Osteoblast (primary cell): ENCODE measurements at regions not wholly inside any gene's neighbourhood (a gene's known extent, or its start where the extent isn't known, plus 50 kb on each side); places are given as distances from the start of the nearest gene placed in this dataset.

Experiments used
- DNase-seq: peaks from one replicate; pipeline ENCODE4 v3.0.0; 2011; ENCODE audit warnings: low spot score, mixed read lengths; ENCODE audit not compliant: insufficient read length; ENCODE audit errors: missing footprints
- H2AFZ ChIP-seq: 2 replicates; pipeline ENCODE4 v1.6.0; 2011; ENCODE audit warnings: mild to moderate bottlenecking, low read length
- H3K27ac ChIP-seq: 2 replicates; pipeline ENCODE4 v1.5.1; 2011; ENCODE audit warnings: mild to moderate bottlenecking, low read depth, low read length, moderate library complexity
- H3K27me3 ChIP-seq: 2 replicates; pipeline ENCODE4 v1.6.0; 2012; ENCODE audit warnings: mild to moderate bottlenecking, control low read depth, inconsistent platforms, low read length, moderate library complexity; ENCODE audit not compliant: insufficient read depth
- H3K36me3 ChIP-seq: 2 replicates; pipeline ENCODE4 v1.5.1; 2011; ENCODE audit warnings: mild to moderate bottlenecking, low read length, control low read depth, moderate library complexity; ENCODE audit not compliant: insufficient read depth
- H3K4me1 ChIP-seq: 2 replicates; pipeline ENCODE4 v1.5.1; 2011; ENCODE audit warnings: mild to moderate bottlenecking, low read length, control low read depth, moderate library complexity; ENCODE audit not compliant: insufficient read depth
- H3K4me2 ChIP-seq: 2 replicates; pipeline ENCODE4 v1.6.0; 2011; ENCODE audit warnings: mild to moderate bottlenecking, low read length; ENCODE audit not compliant: insufficient read depth
- H3K4me3 ChIP-seq: fragments of 200-600 bp; sonication (generic); 3 replicates; pipeline ENCODE4 v1.5.1; 2012; ENCODE audit warnings: mild to moderate bottlenecking, low read length, inconsistent platforms; ENCODE audit not compliant: insufficient read depth
- H3K79me2 ChIP-seq: 2 replicates; pipeline ENCODE4 v1.6.0; 2012; ENCODE audit warnings: mild to moderate bottlenecking, low read length, control low read depth, inconsistent platforms; ENCODE audit not compliant: insufficient read depth
- H3K9me3 ChIP-seq: 2 replicates; pipeline ENCODE4 v1.5.1; 2011; ENCODE audit warnings: low read depth, low read length, control low read depth
- H4K20me1 ChIP-seq: 2 replicates; pipeline ENCODE4 v1.6.0; 2012; ENCODE audit warnings: mild to moderate bottlenecking, low read length, control low read depth; ENCODE audit not compliant: insufficient read depth
- TF ChIP-seq, protein P1 (sequence below): IDR thresholded peaks from 2 replicates; pipeline ENCODE4 v1.5.1; 2011; ENCODE audit warnings: mild to moderate bottlenecking, low read depth, low read length, moderate library complexity; ENCODE audit errors: extremely low read depth

DNA sequence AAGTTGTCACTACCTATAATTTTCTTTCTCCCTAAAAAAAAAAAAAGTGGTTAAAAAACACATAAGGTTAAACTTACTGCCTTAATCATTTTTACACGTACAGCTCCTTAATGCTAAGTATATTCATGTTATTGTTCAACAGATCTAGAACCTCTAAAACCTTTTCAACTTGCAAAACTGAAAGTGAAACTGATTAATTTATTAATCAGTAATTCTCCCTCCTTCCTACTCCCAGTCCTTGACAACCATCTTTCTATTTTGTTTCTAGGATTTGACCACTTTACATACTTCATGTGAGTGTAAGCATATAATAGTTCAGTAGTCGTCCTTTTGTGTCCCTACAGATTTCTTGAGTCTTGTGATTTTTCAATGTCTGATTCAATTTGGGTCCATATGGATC lies 251.4 kb upstream of the KIF2B start:
- no peaks in the 10 kb centered on the region for H4K20me1 ChIP-seq
- no peaks in the 10 kb centered on the region for H3K4me1 ChIP-seq
- no peaks in the 10 kb centered on the region for H3K79me2 ChIP-seq
- H2AFZ ChIP-seq: no peak overlapping the region
- H3K27ac ChIP-seq: no peak overlapping the region
- H3K4me3 ChIP-seq: no peak overlapping the region
- H3K36me3 ChIP-seq: no peaks in the 10 kb centered on the region
- H3K9me3 ChIP-seq: no peaks in the 10 kb centered on the region
- no peak for DNase-seq
- no peak overlapping the region for H3K4me2 ChIP-seq
- TF ChIP-seq, protein P1, sequence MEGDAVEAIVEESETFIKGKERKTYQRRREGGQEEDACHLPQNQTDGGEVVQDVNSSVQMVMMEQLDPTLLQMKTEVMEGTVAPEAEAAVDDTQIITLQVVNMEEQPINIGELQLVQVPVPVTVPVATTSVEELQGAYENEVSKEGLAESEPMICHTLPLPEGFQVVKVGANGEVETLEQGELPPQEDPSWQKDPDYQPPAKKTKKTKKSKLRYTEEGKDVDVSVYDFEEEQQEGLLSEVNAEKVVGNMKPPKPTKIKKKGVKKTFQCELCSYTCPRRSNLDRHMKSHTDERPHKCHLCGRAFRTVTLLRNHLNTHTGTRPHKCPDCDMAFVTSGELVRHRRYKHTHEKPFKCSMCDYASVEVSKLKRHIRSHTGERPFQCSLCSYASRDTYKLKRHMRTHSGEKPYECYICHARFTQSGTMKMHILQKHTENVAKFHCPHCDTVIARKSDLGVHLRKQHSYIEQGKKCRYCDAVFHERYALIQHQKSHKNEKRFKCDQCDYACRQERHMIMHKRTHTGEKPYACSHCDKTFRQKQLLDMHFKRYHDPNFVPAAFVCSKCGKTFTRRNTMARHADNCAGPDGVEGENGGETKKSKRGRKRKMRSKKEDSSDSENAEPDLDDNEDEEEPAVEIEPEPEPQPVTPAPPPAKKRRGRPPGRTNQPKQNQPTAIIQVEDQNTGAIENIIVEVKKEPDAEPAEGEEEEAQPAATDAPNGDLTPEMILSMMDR: no peak
- no peaks in the 10 kb centered on the region for H3K27me3 ChIP-seq

GRCh38 chr17:53570731-53571130 lies 252.0 kb upstream of the KIF2B start:
- Histone ChIP-seq H3K27me3 (no peaks in the 10 kb centered on the region), H3K9me3 (no peaks in the 10 kb centered on the region), H3K4me3 (no peak overlapping the region), H4K20me1 (no peaks in the 10 kb centered on the region), H3K36me3 (no peaks in the 10 kb centered on the region), H3K79me2 (no peaks in the 10 kb centered on the region), H3K27ac (no peak overlapping the region), H3K4me2 (no peak overlapping the region), H3K4me1 (no peaks in the 10 kb centered on the region), H2AFZ (no peak overlapping the region)
- TF ChIP-seq, protein P1: no peak
- DNase-seq: no peak

DNA sequence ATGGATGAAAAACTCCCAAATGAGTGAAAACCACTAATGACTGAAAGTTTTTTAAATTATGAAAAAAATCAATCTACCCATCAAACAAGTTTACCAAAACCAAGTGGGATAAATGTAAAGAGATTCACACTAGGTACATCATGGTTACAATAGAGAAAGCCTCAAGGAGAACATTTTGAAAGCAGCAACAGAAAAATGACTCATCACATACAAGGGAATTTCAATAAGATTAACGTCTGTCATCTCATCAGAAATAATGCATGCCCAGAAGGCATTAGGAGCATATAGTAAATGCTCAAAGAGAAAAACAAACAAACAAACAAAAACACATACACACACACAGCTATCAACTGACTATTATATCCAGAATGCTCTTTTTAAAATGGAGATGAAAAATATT lies 261.8 kb upstream of the KIF2B start:
- H3K27ac ChIP-seq: no peak overlapping the region

DNA sequence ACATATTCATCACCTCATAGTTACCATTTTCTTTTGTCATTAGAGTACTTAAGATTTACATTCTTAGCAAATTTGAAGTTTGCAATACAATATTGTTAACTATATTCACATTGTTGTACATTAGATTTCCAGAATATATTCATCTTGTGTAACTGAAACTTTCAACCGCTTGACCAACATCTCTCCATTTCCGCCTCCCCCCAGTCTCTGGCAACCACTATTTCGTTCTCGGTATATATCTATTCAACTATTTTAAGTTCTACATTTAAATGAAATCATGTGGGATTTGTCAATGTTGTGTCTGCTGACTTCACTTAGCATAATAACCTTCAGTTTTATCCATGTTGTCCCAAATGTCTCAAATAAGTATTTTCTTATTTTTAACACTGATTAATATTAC lies 274.5 kb upstream of the KIF2B start:
- H3K4me2 ChIP-seq: no peak overlapping the region
- peaks cover 2% of the 10 kb centered on the region for H3K9me3 ChIP-seq
- no peak overlapping the region for H3K4me3 ChIP-seq
- no peaks in the 10 kb centered on the region for H4K20me1 ChIP-seq
- DNase-seq: no peak
- H3K4me1 ChIP-seq: no peaks in the 10 kb centered on the region
- no peaks in the 10 kb centered on the region for H3K79me2 ChIP-seq
- H3K27me3 ChIP-seq: no peaks in the 10 kb centered on the region
- H2AFZ ChIP-seq: no peak overlapping the region
- TF ChIP-seq, protein P1: no peak
- H3K27ac ChIP-seq: no peak overlapping the region
- H3K36me3 ChIP-seq: no peaks in the 10 kb centered on the region

More for the DNA sequence above, 261.8 kb upstream of the KIF2B start:
- H3K9me3 ChIP-seq: peaks cover 2% of the 10 kb centered on the region
- TF ChIP-seq, protein P1: no peak
- no peaks in the 10 kb centered on the region for H3K79me2 ChIP-seq
- no peak overlapping the region for H3K4me3 ChIP-seq
- no peak overlapping the region for H2AFZ ChIP-seq
- H3K36me3 ChIP-seq: no peaks in the 10 kb centered on the region
- H3K4me1 ChIP-seq: no peaks in the 10 kb centered on the region
- no peak for DNase-seq
- no peaks in the 10 kb centered on the region for H3K27me3 ChIP-seq
- H3K4me2 ChIP-seq: no peak overlapping the region
- no peaks in the 10 kb centered on the region for H4K20me1 ChIP-seq
